ENCODE measurements at regions not wholly inside any gene's neighbourhood (a gene's known extent, or its start where the extent isn't known, plus 50 kb on each side); places are given as distances from the start of the nearest gene placed in this dataset.

GRCh38 chr1:107000902-107001301, 55.6 kb upstream of the PRMT6 start:
- Histone ChIP-seq H3K4me1 (ENCODE audit: control insufficient read depth, insufficient read depth, low read length) (no peaks in the 10 kb centered on the region), H3K27me3 (ENCODE audit: control insufficient read depth, insufficient read depth, low read length) (no peaks in the 10 kb centered on the region), H3K4me3 (ENCODE audit: low read length) (no peak overlapping the region), H3K9me3 (ENCODE audit: control insufficient read depth, low read depth, low read length) (no peaks in the 10 kb centered on the region), H3K36me3 (ENCODE audit: control insufficient read depth, insufficient read depth, low read length) (no peaks in the 10 kb centered on the region), H3K27ac (ENCODE audit: low read length) (no peak overlapping the region)
- DNase-seq: no peak
- no CpG with 5 or more reads among the region's 2 CpGs for WGBS (ENCODE audit: insufficient coverage, low lambda C conversion rate)

GRCh38 chr1:107003972-107004371, 52.5 kb upstream of the PRMT6 start:
- no peaks in the 10 kb centered on the region for H3K27me3 ChIP-seq (ENCODE audit: control insufficient read depth, insufficient read depth, low read length)
- peak; percentile 9 to 17 for DNase-seq

GRCh38 chr1:107004421-107004820, 52.1 kb upstream of the PRMT6 start:
- no peaks in the 10 kb centered on the region for H3K36me3 ChIP-seq (ENCODE audit: control insufficient read depth, insufficient read depth, low read length)
- no peaks in the 10 kb centered on the region for H3K27me3 ChIP-seq (ENCODE audit: control insufficient read depth, insufficient read depth, low read length)
- H3K4me1 ChIP-seq (ENCODE audit: control insufficient read depth, insufficient read depth, low read length): no peaks in the 10 kb centered on the region
- no peak for DNase-seq
- peak overlapping the region; percentile 21 for H3K27ac ChIP-seq (ENCODE audit: low read length)
- H3K4me3 ChIP-seq (ENCODE audit: low read length): no peak overlapping the region
- H3K9me3 ChIP-seq (ENCODE audit: control insufficient read depth, low read depth, low read length): no peaks in the 10 kb centered on the region

More at GRCh38 chr1:107003972-107004371, 52.5 kb upstream of the PRMT6 start:
- Histone ChIP-seq H3K36me3 (ENCODE audit: control insufficient read depth, insufficient read depth, low read length) (no peaks in the 10 kb centered on the region), H3K9me3 (ENCODE audit: control insufficient read depth, low read depth, low read length) (no peaks in the 10 kb centered on the region), H3K4me1 (ENCODE audit: control insufficient read depth, insufficient read depth, low read length) (no peaks in the 10 kb centered on the region), H3K27ac (ENCODE audit: low read length) (peak overlapping the region; percentile 21), H3K4me3 (ENCODE audit: low read length) (no peak overlapping the region)

All from large intestine (tissue), 3 donors.